Adrenal gland (tissue), 9 donors: ENCODE measurements at regions not wholly inside any gene's neighbourhood (a gene's known extent, or its start where the extent isn't known, plus 50 kb on each side); places are given as distances from the start of the nearest gene placed in this dataset.
A peak's percentile ranks its signal among the peaks of the same experiment; 100 is the strongest.

Experiments
- DNase-seq, 7 donors: peaks; one replicate each; pipeline ENCODE4 v3.0.0-alpha.2; 2019 to 2020
- H3K27ac ChIP-seq, 5 donors: fragments of 200-600 bp; sonication (generic) in 4 of 5; 1 replicate in 3 of 5; 2 replicates in 2 of 5; pipeline versions ENCODE4 v1.5.1 to v1.8.0; 2016 to 2020; ENCODE audit warnings: mild to moderate bottlenecking in 1 of 5
- H3K27me3 ChIP-seq: fragments of 200-600 bp; 2 replicates; pipeline ENCODE4 v1.8.0; 2021
- H3K36me3 ChIP-seq, 2 donors: fragments of 200-600 bp; replicated peaks in 1 of 2; 1 replicate in 1 of 2; 2 replicates in 1 of 2; pipeline versions ENCODE4 v1.5.1 to v1.8.0; 2018 to 2022
- H3K4me1 ChIP-seq, 2 donors: fragments of 200-600 bp; replicated peaks in 1 of 2; 1 replicate in 1 of 2; 2 replicates in 1 of 2; pipeline versions ENCODE4 v1.5.1 to v1.8.0; 2018 to 2021
- H3K4me3 ChIP-seq, 4 donors: fragments of 200-600 bp; sonication (generic) in 3 of 4; one replicate each; pipeline ENCODE4 v1.5.1; 2016 to 2018
- H3K9me3 ChIP-seq, 3 donors: fragments of 200-600 bp; sonication (generic) in 1 of 3; replicated peaks in 1 of 3; 1 replicate in 2 of 3; 2 replicates in 1 of 3; pipeline versions ENCODE4 v1.5.1 to v1.8.0; 2016 to 2021
- POLR2A ChIP-seq, 2 donors: fragments of 450-650 bp; IDR thresholded peaks; one replicate each; pipeline ENCODE4 v1.6.1; 2017; ENCODE audit warnings: antibody characterized with exemption in 2 of 2, mild to moderate bottlenecking in 2 of 2, moderate library complexity in 1 of 2
- WGBS, 4 donors: extraction: QIAGEN DNeasy Blood & Tissue Kit in 2 of 4; methylation state at CpG; one replicate each; pipeline versions ENCODE4 v1.1.5 to v1.1.7; 2013 to 2017; 5-methylcytosine and 5-hydroxymethylcytosine counted together
- intact Hi-C, 2 donors: fragments of 100-400 bp; cut with DNase I; formaldehyde crosslinking; loops; one replicate each; pipeline versions ENCODE4 v1.14.1 to v1.15.0; 2022 to 2023
- TF ChIP-seq, protein P1 (sequence below), 6 experiments: fragments of 450-650 bp in 4 of 6; fragments of 200-600 bp in 2 of 6; sonication (generic) in 1 of 6; IDR thresholded peaks; 1 replicate in 5 of 6; 2 replicates in 1 of 6; pipeline versions ENCODE4 v1.5.1 to v1.8.0; 2016 to 2021; ENCODE audit warnings: antibody characterized with exemption in 6 of 6, mild to moderate bottlenecking in 2 of 6, moderate library complexity in 1 of 6
- donor health status: healthy with polysubstance abuse.
- donor health status: Bipolar disorder and iron deficiency.
- donor health status: DM: yes; HTN: yes; CAD: no.
- donor health status: DM: no; HTN: no; CAD: no.
- donor health status: DM: no; HTN: no; CAD: no.

DNA sequence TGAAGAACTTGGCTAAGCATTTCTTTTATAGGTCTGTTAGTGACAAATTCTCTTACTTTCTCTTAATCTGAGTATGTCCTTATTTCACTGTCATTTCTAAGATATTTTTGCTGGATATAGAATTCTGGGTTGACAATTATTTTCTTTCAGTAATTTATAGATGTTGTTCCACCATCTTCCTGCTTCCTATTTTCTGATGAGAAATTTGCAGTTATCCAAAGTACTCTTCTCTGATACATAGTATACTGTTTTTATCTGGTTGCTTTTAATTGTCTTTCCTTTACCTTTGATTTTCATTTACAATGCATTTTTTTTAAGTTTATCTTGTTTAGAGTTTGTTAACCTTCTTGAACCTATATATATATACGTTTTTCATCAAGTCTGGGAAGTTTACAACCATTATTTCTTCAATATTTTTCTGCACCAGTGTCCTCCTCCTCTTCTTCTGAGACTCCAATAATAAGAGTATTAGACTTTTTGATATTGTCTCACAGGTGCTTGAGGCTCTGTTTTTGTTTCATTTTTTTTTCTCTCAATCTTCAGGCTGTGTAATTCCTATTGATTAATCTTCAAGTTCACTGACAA lies 101.6 kb upstream of the INSIG1 start:
- H3K27me3 ChIP-seq = peaks cover 3% of the 10 kb centered on the region
- H3K9me3 ChIP-seq = peaks cover 0 to 5% (median 4%) of the 10 kb centered on the region in 3 donors
- intact Hi-C loops = loop anchor here in 1 of 2 donors (10.0 kb wide), 1 partner anchor 281 kb away; no protein-coding TSS in a partner anchor
- H3K4me3 ChIP-seq = no peak overlapping the region
- no peak overlapping the region for H3K27ac ChIP-seq
- no peak for DNase-seq
- no peaks in the 10 kb centered on the region for H3K4me1 ChIP-seq
- H3K36me3 ChIP-seq = no peaks in the 10 kb centered on the region
- TF ChIP-seq, protein P1, sequence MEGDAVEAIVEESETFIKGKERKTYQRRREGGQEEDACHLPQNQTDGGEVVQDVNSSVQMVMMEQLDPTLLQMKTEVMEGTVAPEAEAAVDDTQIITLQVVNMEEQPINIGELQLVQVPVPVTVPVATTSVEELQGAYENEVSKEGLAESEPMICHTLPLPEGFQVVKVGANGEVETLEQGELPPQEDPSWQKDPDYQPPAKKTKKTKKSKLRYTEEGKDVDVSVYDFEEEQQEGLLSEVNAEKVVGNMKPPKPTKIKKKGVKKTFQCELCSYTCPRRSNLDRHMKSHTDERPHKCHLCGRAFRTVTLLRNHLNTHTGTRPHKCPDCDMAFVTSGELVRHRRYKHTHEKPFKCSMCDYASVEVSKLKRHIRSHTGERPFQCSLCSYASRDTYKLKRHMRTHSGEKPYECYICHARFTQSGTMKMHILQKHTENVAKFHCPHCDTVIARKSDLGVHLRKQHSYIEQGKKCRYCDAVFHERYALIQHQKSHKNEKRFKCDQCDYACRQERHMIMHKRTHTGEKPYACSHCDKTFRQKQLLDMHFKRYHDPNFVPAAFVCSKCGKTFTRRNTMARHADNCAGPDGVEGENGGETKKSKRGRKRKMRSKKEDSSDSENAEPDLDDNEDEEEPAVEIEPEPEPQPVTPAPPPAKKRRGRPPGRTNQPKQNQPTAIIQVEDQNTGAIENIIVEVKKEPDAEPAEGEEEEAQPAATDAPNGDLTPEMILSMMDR (IDR thresholded peaks at IDR 0.05) = no peak
- no peak for TF ChIP-seq POLR2A (IDR thresholded peaks at IDR 0.05)
- WGBS, 4 donors = 50 to 73% (median 57%) methylated on average over 1 of the region's 1 CpG

GRCh38 chr7:155198196-155198892 lies 99.3 kb upstream of the INSIG1 start:
- WGBS, 4 donors = 80 to 86% (median 82%) methylated on average over 12 to 22 of the region's 22 CpGs
- peaks cover 0 to 5% (median 4%) of the 10 kb centered on the region in 3 donors for H3K9me3 ChIP-seq
- H3K27ac ChIP-seq = no peak overlapping the region
- no peaks in the 10 kb centered on the region for H3K4me1 ChIP-seq
- H3K4me3 ChIP-seq = no peak overlapping the region
- no peaks in the 10 kb centered on the region for H3K36me3 ChIP-seq
- no peak for TF ChIP-seq POLR2A (IDR thresholded peaks at IDR 0.05)
- TF ChIP-seq, protein P1 (IDR thresholded peaks at IDR 0.05) = no peak
- intact Hi-C loops = loop anchor here in 1 of 2 donors (10.0 kb wide), 1 partner anchor 284 kb away; no protein-coding TSS in a partner anchor
- no peaks in the 10 kb centered on the region for H3K27me3 ChIP-seq
- DNase-seq = peak in 1 of 7 donors; percentile 15

DNA sequence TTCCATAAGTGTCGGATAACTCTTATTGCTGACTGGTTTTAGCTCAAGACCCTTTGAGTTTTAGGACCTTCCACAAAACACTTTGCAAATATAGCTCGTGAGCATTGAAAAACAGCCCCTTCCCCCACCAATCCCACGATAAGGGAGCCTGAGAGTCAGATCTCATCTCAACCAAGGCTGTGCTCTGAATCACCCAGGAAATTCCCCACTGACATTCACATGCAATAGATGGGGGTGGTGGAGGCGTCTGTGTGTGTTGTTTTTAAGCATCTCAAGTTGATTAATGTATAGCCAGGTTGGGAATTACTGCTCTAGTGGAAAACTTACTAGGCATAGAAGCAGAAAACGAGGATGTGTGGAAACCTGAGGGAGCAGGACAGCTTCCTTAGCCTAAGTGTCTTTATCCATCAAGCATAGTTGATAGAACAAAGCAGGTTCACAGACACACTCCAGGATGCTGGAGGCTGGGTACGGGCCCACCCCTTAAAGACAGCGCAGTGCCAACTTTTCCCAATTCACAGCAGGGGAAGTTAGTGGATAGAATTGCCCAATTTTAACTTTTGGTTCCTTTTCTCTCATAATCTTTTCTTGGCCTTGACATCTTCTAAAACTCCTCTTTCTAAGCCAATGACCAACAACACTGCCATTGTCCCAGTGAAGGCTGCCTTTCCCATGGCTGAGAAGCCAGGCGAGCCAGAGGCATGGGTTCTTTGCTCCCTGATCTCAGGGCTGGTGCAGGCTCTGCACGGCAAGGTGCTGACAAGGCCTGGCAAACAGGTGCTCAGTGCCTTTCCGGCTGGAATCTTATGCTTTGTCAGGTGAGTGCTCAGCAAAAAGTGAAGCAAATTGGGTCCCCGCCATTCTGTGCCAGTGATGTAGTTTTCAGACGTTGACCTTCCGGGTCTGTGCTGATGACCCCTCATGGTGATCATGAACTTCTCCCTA lies 98.5 kb upstream of the INSIG1 start:
- intact Hi-C loops = loop anchor here in 1 of 2 donors (10.0 kb wide), 1 partner anchor 284 kb away; no protein-coding TSS in a partner anchor
- no peak for TF ChIP-seq POLR2A (IDR thresholded peaks at IDR 0.05)
- TF ChIP-seq, protein P1 (IDR thresholded peaks at IDR 0.05) = no peak
- no peak overlapping the region for H3K4me3 ChIP-seq
- no peaks in the 10 kb centered on the region for H3K27me3 ChIP-seq
- H3K4me1 ChIP-seq = no peaks in the 10 kb centered on the region
- peak in 1 of 7 donors; percentile 36 for DNase-seq
- H3K36me3 ChIP-seq = no peaks in the 10 kb centered on the region
- H3K27ac ChIP-seq = no peak overlapping the region
- WGBS, 4 donors = 63 to 71% (median 69%) methylated on average over 12 to 13 of the region's 13 CpGs
- peaks cover 0 to 5% (median 4%) of the 10 kb centered on the region in 3 donors for H3K9me3 ChIP-seq
